T-cell (primary cell): ENCODE measurements at regions not wholly inside any gene's neighbourhood (a gene's known extent, or its start where the extent isn't known, plus 50 kb on each side); places are given as distances from the start of the nearest gene placed in this dataset.

Source experiments
- ATAC-seq, 4 experiments: fragments of 200-7000 bp in 3 of 4; fragments of 150-1000 bp in 1 of 4; cut with Tn5 transposase; replicated peaks in 1 of 4; 1 replicate in 3 of 4; 2 replicates in 1 of 4; pipeline ENCODE4 v1.10.0; 2021; ENCODE audit warnings: moderate library complexity in 3 of 4, mild to moderate bottlenecking in 2 of 4, moderate number of reproducible peaks in 1 of 4
- CTCF ChIA-PET, 2 donors: fragments of 300-600 bp; sonication (Branson Sonifier 250); formaldehyde crosslinking; loops; one replicate each; lab custom pipeline; 2022; ENCODE audit warnings: antibody characterized with exemption in 2 of 2; lab: Charles Lee
- POLR2A ChIA-PET, 2 donors: fragments of 300-600 bp; sonication (Branson Sonifier 250); formaldehyde crosslinking; loops; one replicate each; lab custom pipeline; 2022; ENCODE audit warnings: antibody characterized with exemption in 2 of 2; lab: Charles Lee
- DNase-seq, 35 experiments: peaks; one replicate each; pipeline versions ENCODE4 v3.0.0 to v3.0.0-alpha.2; 2013 to 2023
- H3K27ac ChIP-seq: one replicate; pipeline ENCODE4 v1.5.1; 2013; ENCODE audit warnings: low read length
- H3K27me3 ChIP-seq, 2 experiments: replicated peaks in 1 of 2; 1 replicate in 1 of 2; 2 replicates in 1 of 2; pipeline versions ENCODE4 v1.6.1 to v1.7.0; 2013; ENCODE audit warnings: low read length in 1 of 2, mixed read lengths in 1 of 2; ENCODE audit not compliant: control insufficient read depth in 2 of 2, insufficient read depth in 2 of 2; ENCODE audit errors: extremely low read depth in 1 of 2
- H3K36me3 ChIP-seq, 2 donors: 1 replicate in 1 of 2; 2 replicates in 1 of 2; pipeline versions ENCODE4 v1.6.1 to v1.7.0; 2013; ENCODE audit warnings: low read length in 1 of 2; ENCODE audit not compliant: control insufficient read depth in 2 of 2, insufficient read depth in 1 of 2; ENCODE audit errors: extremely low read depth in 1 of 2
- H3K4me1 ChIP-seq, 2 experiments: 1 replicate in 1 of 2; 2 replicates in 1 of 2; pipeline versions ENCODE4 v1.6.1 to v1.7.0; 2013; ENCODE audit warnings: low read length in 2 of 2, mixed read lengths in 1 of 2; ENCODE audit not compliant: insufficient read depth in 2 of 2, control insufficient read depth in 1 of 2; ENCODE audit errors: extremely low read depth in 1 of 2
- H3K4me3 ChIP-seq, 2 donors: 1 replicate in 1 of 2; 2 replicates in 1 of 2; pipeline versions ENCODE4 v1.5.1 to v1.7.0; 2013; ENCODE audit warnings: mild to moderate bottlenecking in 2 of 2, low read length in 1 of 2, moderate library complexity in 1 of 2; ENCODE audit not compliant: control insufficient read depth in 1 of 2; ENCODE audit errors: extremely low read depth in 1 of 2
- H3K9me3 ChIP-seq: 2 replicates; pipeline ENCODE4 v1.7.0; 2013
- H3K27ac Mint-ChIP-seq, 2 donors: one replicate each; pipeline ENCODE4 v1.8.0; 2020 to 2021; ENCODE audit warnings: mild to moderate bottlenecking in 2 of 2, mixed read lengths in 2 of 2
- H3K27me3 Mint-ChIP-seq, 2 donors: one replicate each; pipeline ENCODE4 v1.8.0; 2021 to 2022; ENCODE audit warnings: mixed read lengths in 2 of 2
- H3K36me3 Mint-ChIP-seq: one replicate; pipeline ENCODE4 v1.8.0; 2021; ENCODE audit warnings: mixed read lengths
- H3K4me1 Mint-ChIP-seq, 3 donors: one replicate each; pipeline ENCODE4 v1.8.0; 2020 to 2022; ENCODE audit warnings: mixed read lengths in 3 of 3, mild to moderate bottlenecking in 1 of 3
- H3K4me3 Mint-ChIP-seq, 3 donors: one replicate each; pipeline ENCODE4 v1.8.0; 2020 to 2022; ENCODE audit warnings: mild to moderate bottlenecking in 3 of 3, mixed read lengths in 3 of 3, moderate library complexity in 3 of 3
- H3K9me3 Mint-ChIP-seq, 3 donors: one replicate each; pipeline ENCODE4 v1.8.0; 2020 to 2022; ENCODE audit warnings: mixed read lengths in 3 of 3
- WGBS: methylation state at CpG from one replicate; pipeline ENCODE4 v1.1.5; 2013; ENCODE audit warnings: missing lambda C conversion rate; ENCODE audit not compliant: insufficient coverage; 5-methylcytosine and 5-hydroxymethylcytosine counted together

DNA sequence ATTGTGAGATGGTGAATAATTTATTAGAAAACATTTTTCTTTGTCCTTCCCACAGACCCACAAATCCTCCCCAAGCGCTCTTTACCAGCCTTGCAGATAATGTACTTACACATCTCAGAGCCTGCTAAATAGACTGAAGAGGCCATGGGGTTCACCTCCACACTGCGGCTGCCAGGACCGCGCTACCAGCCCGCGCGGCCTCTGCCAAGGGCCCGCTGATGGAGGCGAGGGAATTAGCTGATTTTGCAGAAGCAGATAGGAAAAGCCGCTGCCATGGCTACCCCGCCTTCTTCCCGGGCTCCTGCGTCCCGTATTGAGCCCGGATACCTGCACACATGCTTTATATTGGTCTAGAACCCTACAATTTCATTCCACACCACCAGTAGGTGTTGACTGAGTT lies 248.0 kb upstream of the FOXD3 start:
- Histone ChIP-seq H3K27me3 (peaks cover 9 to 12% of the 10 kb centered on the region in 2 experiments), H3K4me1 (no peaks in the 10 kb centered on the region), H3K4me3 (no peak overlapping the region), H3K36me3 (no peaks in the 10 kb centered on the region), H3K27ac (no peak overlapping the region), H3K9me3 (no peaks in the 10 kb centered on the region)
- H3K27me3 Mint-ChIP-seq: peaks cover 46 to 47% of the 10 kb centered on the region in 2 donors
- no peaks in the 10 kb centered on the region for H3K36me3 Mint-ChIP-seq
- H3K4me1 Mint-ChIP-seq: no peaks in the 10 kb centered on the region
- ChIA-PET POLR2A (no interaction called here), CTCF (no interaction called here)
- ATAC-seq (no peak), DNase-seq (no peak)
- H3K4me3 Mint-ChIP-seq: no peak overlapping the region
- H3K9me3 Mint-ChIP-seq: peaks cover 4 to 16% (median 12%) of the 10 kb centered on the region in 3 donors
- H3K27ac Mint-ChIP-seq: no peak overlapping the region
- WGBS: 60% methylated on average over 1 of the region's 15 CpGs

DNA sequence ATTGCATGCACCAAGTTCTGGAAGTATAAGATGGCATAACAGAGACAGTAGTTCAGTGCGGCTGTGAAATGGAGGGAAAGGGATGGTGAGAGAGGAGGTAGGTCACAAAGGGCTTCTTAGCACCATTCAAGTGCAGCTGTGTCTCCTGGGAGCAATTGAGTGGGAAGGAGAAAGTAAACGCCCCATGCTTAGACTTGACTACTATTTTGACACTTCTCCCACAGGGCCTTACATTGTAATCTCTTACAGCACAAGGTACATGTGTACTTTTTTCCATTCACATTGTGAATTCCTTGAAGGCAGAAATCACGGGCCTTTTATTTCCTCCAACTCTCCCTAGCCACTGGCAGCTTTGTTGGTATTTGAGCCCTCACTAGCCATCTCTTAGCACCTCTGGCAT lies 239.6 kb upstream of the FOXD3 start:
- H3K4me1 ChIP-seq: no peaks in the 10 kb centered on the region
- H3K9me3 ChIP-seq: no peaks in the 10 kb centered on the region
- H3K36me3 ChIP-seq: no peaks in the 10 kb centered on the region
- no peak overlapping the region for H3K27ac ChIP-seq
- ChIA-PET CTCF (no interaction called here), POLR2A (no interaction called here)
- no peak overlapping the region for H3K4me3 Mint-ChIP-seq
- no peaks in the 10 kb centered on the region for H3K4me1 Mint-ChIP-seq
- peaks cover 0 to 5% (median 0%) of the 10 kb centered on the region in 3 donors for H3K9me3 Mint-ChIP-seq
- DNase-seq (no peak), ATAC-seq (no peak)
- no peaks in the 10 kb centered on the region for H3K36me3 Mint-ChIP-seq
- H3K27ac Mint-ChIP-seq: no peak overlapping the region
- no peak overlapping the region for H3K4me3 ChIP-seq
- peaks cover 9 to 32% of the 10 kb centered on the region in 2 donors for H3K27me3 Mint-ChIP-seq
- peaks cover 2 to 3% of the 10 kb centered on the region in 2 experiments for H3K27me3 ChIP-seq
- 77% methylated on average over 1 of the region's 3 CpGs for WGBS

DNA sequence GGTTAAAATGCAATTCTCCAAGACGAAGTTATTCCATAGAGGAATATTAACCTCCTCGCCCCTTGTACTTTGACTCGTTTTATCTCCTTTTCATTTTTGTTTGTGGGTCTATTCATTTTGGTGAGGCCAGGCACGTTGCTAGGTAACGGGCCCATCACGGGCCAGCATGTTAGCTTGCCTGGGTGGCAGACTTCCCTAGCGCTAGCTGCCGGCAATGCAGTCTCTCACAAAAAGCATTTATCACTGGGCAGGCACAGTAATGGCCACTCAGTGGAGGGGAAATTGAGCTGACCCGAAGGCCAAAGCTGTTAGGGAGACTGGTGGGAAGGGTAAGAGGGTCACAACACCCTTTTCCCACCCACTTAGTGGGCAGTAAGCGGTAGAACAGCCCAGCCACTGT lies 234.4 kb upstream of the FOXD3 start:
- H3K27ac ChIP-seq: no peak overlapping the region
- ATAC-seq (no peak), DNase-seq (no peak)
- Mint-ChIP-seq H3K9me3 (peaks cover 0 to 4% (median 4%) of the 10 kb centered on the region in 3 donors), H3K27ac (no peak overlapping the region), H3K36me3 (no peaks in the 10 kb centered on the region), H3K4me1 (no peaks in the 10 kb centered on the region), H3K27me3 (peaks cover 8 to 33% of the 10 kb centered on the region in 2 donors), H3K4me3 (no peak overlapping the region)
- H3K4me1 ChIP-seq: no peaks in the 10 kb centered on the region
- no peak overlapping the region for H3K4me3 ChIP-seq
- ChIA-PET POLR2A (no interaction called here), CTCF (no interaction called here)
- no peaks in the 10 kb centered on the region for H3K9me3 ChIP-seq
- no peaks in the 10 kb centered on the region for H3K36me3 ChIP-seq
- WGBS: no CpG with 5 or more reads among the region's 10 CpGs
- H3K27me3 ChIP-seq: peaks cover 2 to 3% of the 10 kb centered on the region in 2 experiments

DNA sequence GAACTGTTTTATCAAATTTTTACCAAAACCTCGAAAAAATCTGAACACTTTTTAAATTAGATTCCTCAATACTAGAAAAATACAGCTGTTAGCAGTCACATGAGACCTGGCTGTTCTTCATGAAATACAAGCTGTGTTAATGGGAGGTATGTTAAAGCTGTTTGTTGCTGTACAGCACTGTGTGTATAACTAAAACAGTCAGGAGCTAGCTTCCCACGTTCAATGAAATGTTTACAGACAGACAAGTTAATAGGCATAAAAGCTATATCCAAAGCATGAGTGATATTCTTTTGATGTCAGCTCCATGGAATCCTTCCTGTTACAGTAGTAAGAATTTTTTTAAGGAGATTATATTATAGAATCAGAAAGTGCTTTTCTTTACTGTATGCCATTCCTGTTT lies 223.2 kb upstream of the FOXD3 start:
- Histone ChIP-seq H3K9me3 (no peaks in the 10 kb centered on the region), H3K36me3 (no peaks in the 10 kb centered on the region), H3K27ac (no peak overlapping the region), H3K4me3 (no peak overlapping the region), H3K27me3 (no peaks in the 10 kb centered on the region), H3K4me1 (no peaks in the 10 kb centered on the region)
- WGBS: no CpG with 5 or more reads among the region's 2 CpGs
- no peak for DNase-seq
- H3K36me3 Mint-ChIP-seq: no peaks in the 10 kb centered on the region
- no peaks in the 10 kb centered on the region for H3K9me3 Mint-ChIP-seq
- peaks cover 15 to 16% of the 10 kb centered on the region in 2 donors for H3K27me3 Mint-ChIP-seq
- ATAC-seq: no peak
- CTCF ChIA-PET: no interaction called here
- H3K4me1 Mint-ChIP-seq: no peaks in the 10 kb centered on the region
- POLR2A ChIA-PET: no interaction called here
- H3K4me3 Mint-ChIP-seq: no peak overlapping the region
- H3K27ac Mint-ChIP-seq: no peak overlapping the region

DNA sequence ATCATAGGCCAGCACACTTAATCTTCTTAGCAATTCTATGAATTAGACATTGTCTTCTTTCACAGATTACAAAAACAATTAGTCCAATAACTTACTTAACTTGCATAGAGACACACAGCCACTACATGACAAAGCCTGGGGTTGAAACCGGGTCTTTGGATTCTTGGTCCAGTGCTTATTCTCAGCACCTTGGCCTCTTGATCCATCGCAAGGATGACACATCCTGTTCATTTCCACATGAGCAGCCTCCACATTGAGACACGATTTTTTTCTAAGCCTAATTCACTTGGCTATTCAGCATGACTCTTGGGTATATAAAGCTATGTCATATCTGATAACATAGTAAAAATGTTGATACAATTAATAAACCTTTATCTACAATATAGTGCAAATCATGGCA lies 221.0 kb upstream of the FOXD3 start:
- 83% methylated on average over 1 of the region's 3 CpGs for WGBS
- H3K36me3 Mint-ChIP-seq: no peaks in the 10 kb centered on the region
- H3K27ac ChIP-seq: no peak overlapping the region
- H3K4me1 ChIP-seq: no peaks in the 10 kb centered on the region
- H3K9me3 ChIP-seq: no peaks in the 10 kb centered on the region
- H3K4me3 ChIP-seq: no peak overlapping the region
- no peak overlapping the region for H3K27ac Mint-ChIP-seq
- no peaks in the 10 kb centered on the region for H3K9me3 Mint-ChIP-seq
- no peak overlapping the region for H3K4me3 Mint-ChIP-seq
- ChIA-PET POLR2A (no interaction called here), CTCF (no interaction called here)
- ATAC-seq: no peak
- no peaks in the 10 kb centered on the region for H3K4me1 Mint-ChIP-seq
- H3K36me3 ChIP-seq: no peaks in the 10 kb centered on the region
- DNase-seq: no peak
- no peaks in the 10 kb centered on the region for H3K27me3 ChIP-seq
- peaks cover 16 to 22% of the 10 kb centered on the region in 2 donors for H3K27me3 Mint-ChIP-seq

DNA sequence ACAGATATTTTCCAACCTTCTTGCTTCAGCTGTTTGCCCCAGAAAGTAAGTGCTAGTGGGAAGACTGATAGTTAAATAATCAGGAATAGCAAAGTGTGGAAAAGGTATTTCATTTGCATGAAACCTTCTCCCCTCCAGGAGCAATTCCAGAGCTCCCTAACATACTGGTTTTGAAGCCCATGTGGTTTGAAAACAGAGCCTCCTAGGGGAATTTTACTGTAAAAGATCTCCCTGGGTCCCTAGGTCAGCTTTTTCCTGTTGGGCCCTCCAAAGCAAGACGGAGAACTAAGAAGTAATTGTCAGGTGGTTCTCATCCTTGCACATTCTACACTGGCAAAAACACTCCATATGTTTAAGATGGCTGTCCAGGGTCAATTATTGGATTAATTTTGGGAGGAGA lies 218.7 kb upstream of the FOXD3 start:
- no peaks in the 10 kb centered on the region for H3K27me3 ChIP-seq
- no peaks in the 10 kb centered on the region for H3K9me3 ChIP-seq
- H3K27ac ChIP-seq: no peak overlapping the region
- no peak for ATAC-seq
- H3K27ac Mint-ChIP-seq: no peak overlapping the region
- ChIA-PET POLR2A (no interaction called here), CTCF (interaction anchor here in 1 of 2 donors (0.6 kb wide), 1 partner anchor 193 kb away, joined by 3 read pairs; no protein-coding TSS in a partner anchor)
- no peaks in the 10 kb centered on the region for H3K36me3 Mint-ChIP-seq
- H3K4me3 Mint-ChIP-seq: no peak overlapping the region
- DNase-seq: no peak
- H3K4me3 ChIP-seq: no peak overlapping the region
- no peaks in the 10 kb centered on the region for H3K9me3 Mint-ChIP-seq
- no peaks in the 10 kb centered on the region for H3K36me3 ChIP-seq
- H3K4me1 Mint-ChIP-seq: no peaks in the 10 kb centered on the region
- no CpG with 5 or more reads among the region's 1 CpG for WGBS
- no peaks in the 10 kb centered on the region for H3K4me1 ChIP-seq
- peaks cover 7 to 22% of the 10 kb centered on the region in 2 donors for H3K27me3 Mint-ChIP-seq

DNA sequence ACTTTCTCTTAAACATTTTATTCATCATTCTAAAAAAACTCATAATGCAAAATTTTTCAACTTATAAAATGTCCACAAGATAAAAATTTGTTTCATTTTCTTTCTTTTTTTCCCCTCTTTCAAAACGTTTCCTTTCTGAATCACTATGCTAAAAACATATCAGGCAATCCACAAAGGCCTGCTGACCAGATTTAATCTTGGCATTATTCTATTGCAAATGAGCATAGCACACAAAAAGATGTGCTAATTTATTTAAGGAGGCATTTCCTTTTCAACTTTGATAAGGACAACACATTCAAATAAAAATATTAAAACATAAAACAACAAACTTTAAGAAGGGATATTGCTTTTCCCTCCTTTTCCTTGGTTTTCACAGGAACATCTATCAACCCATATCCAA lies 215.3 kb upstream of the FOXD3 start:
- WGBS: no CpG with 5 or more reads among the region's 1 CpG
- ChIA-PET CTCF (no interaction called here), POLR2A (no interaction called here)
- Histone ChIP-seq H3K27ac (no peak overlapping the region), H3K9me3 (no peaks in the 10 kb centered on the region), H3K27me3 (peaks cover 0 to 2% of the 10 kb centered on the region in 2 experiments), H3K4me1 (no peaks in the 10 kb centered on the region), H3K36me3 (no peaks in the 10 kb centered on the region), H3K4me3 (no peak overlapping the region)
- no peaks in the 10 kb centered on the region for H3K36me3 Mint-ChIP-seq
- peaks cover 6 to 25% of the 10 kb centered on the region in 2 donors for H3K27me3 Mint-ChIP-seq
- no peak overlapping the region for H3K27ac Mint-ChIP-seq
- no peak overlapping the region for H3K4me3 Mint-ChIP-seq
- DNase-seq (no peak), ATAC-seq (no peak)
- H3K4me1 Mint-ChIP-seq: no peaks in the 10 kb centered on the region
- H3K9me3 Mint-ChIP-seq: no peaks in the 10 kb centered on the region
